EH (cell line): ENCODE measurements at regions not wholly inside any gene's neighbourhood (a gene's known extent, or its start where the extent isn't known, plus 50 kb on each side); places are given as distances from the start of the nearest gene placed in this dataset.
"Not testable (repeated sequence)": the region's sequence is repeated elsewhere in the genome, so short reads cannot be mapped to it uniquely, and the experiment has no call there.

Experiments
- DNase-seq: peaks from one replicate; pipeline ENCODE4 v3.0.0-alpha.2; 2015; ENCODE audit warnings: low read depth

DNA sequence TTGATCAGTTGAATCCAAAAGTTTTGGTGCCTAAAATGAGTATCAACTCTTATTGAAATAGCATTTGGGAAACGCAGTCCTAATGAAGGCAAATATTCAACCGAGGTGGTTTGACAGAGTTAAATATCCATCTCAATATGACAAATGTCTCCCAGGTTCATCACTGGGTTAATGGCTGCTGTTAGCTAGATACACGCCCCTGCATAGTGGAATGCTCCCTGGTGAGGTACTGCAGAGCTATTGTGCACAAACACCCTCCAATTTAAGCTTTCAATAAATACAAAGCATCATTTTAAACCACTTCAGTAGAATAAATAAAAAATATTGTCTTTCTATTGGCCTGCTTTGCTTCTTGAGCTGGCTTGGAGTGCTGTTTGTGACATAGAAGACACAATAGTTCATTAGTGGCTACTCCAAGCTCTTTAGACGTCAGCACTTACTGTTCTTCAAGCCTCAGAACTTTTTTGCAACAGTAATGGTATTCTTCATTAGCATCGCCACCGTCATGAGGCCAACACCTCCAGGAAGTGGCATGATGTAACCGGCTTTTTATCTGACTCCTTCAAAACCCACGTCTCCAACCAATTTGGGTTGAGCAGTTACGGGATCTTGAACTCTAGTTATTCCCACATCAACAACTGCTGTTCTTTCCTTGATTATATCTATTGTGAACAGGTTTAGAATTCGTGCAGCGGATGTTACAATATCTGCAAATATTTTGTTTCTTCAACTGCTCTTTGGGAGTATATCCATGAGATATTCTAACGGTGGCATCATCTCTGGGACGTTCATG is 1159.6 kb upstream of the EPHA6 start:
- DNase-seq = no peak

DNA sequence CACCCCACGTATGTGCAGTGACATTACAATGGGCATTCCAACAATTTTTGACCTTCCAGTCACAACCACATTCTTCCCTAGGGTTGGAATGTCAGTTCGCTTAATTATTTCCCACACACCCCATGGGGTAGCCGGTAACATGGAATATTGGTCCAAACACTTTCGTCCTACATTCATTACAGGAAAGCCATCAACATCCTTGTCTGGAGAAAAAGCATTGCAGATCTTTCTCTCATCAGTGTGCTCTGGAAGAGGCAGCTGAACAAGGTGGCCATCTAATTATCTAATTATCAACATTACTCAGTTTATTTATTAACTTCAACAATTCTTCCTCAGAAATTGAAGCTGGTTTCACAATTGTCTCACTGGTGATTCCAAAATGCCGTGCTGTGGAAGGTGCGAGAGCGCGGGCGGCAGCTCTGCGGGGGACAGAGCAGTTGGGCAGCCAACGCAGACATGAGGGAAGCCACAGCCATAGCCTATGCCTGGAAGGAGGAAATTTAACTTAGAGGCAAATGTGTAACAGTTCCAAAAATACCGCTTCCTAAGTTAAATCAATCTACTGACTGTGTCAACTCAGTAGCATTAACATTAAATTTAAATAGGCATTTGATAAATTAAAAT is 1158.9 kb upstream of the EPHA6 start:
- DNase-seq = no peak

DNA sequence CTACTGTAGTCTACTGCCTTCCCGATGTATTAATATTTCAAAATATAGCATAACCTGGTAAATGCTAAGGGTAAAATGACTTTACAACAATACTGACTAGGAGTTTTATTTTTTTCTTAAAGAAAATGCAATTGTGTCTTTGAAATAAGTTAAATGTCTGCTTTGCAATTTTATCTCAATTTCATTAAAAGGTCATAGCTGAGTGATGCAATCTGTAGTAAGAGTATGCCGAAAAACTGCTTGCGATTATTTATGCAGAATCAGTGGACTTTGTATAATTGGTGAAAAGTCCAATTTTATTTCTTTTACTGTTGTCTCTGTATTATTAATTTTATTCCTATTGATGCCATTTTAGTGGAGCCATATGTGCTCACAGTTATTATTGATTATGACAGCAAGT is 1143.6 kb upstream of the EPHA6 start:
- DNase-seq = no peak

DNA sequence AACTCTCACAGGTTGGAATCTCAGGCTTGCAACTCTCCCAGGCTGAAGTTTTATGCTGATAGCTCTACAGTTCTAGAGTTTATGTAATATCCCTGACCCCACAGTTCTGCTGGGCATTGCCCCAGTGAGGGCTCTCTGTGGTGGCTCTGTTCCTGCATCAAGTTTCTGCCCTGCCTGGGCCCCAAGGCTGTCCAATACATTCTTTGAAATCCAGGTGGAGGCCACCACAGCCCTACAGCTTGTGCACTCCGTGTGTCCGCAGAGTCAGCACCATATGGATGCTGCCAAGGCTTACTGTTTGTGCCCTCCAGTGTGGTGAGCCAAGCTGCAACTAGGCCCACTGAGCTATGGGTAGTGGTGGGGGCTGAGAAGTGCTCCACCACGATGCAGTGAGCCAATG is 1141.2 kb upstream of the EPHA6 start:
- DNase-seq = no peak

DNA sequence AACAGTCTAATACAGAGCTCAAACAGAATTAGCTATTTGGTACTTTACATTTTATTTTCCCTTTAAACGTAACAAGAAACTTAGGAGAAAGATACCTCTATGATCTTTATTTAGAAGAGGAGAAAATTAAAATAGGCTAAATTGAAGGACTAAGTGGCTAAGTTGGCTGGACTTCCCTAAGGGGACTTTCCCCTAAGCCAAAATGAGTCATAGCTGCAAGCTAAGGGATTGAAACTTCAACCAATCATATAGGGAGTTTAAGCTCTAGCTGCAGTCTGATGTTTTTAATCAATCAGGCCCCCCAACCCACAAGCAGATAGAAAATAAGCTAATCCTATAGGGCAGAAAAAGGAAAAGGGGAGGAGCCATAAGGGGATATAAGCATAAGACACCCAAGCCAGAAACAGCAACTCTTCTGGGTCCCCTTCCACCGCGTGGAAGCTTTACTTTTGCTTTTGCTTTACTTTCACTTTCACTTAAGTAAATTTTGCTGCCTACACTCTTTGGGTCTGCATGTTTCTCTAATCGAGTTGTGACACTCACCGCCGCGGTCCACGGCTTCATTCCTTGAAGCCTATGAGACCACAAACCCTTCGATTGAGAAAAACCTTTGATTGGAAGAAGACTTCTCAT is 1108.5 kb upstream of the EPHA6 start:
- no peak for DNase-seq

DNA sequence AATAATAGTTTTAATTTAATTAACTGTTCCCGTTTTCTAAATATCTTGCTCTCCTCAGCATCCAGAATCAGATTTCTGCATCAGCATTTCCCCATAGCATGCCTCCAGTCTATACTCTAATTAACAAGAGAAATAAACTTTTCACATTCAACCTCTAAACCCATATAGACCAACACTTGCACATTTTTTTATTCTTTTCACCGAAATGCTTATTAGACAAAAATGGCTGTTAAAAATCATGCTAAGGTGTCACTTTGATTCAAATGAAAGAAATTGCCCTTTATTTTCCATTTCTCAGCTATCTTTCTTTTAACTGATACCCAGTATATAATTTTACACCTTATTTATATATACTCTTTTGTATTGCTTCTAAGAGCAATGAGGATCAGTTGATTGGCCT is 1107.1 kb upstream of the EPHA6 start:
- DNase-seq = no peak

DNA sequence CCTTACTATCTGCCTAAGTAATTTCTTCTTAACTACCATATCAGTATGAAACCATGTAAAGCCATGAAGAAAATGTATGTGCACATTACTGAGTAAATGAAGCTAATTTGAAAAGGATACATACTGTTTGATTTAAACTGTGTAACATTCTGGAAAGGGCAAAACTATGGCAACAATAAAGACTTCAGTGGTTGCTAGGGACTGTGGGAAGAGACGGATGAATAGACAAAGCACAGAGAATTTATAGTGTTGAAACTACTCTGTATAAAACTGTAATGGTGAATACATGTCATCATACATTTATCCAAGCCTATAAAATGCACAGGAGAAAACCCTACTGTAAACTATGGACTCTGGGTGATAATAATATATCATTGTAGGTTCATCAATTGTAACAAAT is 1103.7 kb upstream of the EPHA6 start:
- no peak for DNase-seq

DNA sequence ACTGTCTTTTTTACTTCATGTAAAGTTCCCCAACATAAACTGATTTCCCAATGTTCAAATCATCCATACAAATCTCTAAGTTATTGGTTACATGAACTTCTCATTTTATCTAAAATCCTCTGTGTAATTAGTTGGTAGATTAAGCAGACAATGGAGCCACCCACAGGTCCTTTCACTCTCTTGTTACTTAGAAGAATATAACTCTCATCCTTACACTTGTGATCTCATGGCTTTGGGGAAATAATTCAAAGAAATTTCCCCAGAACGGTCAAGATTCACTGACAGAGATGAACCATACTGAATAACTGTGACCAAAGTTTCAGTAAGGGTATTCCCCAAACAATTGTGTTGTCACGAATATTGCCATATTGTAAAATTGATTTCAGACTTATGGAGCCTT is 1102.6 kb upstream of the EPHA6 start:
- DNase-seq = no peak

DNA sequence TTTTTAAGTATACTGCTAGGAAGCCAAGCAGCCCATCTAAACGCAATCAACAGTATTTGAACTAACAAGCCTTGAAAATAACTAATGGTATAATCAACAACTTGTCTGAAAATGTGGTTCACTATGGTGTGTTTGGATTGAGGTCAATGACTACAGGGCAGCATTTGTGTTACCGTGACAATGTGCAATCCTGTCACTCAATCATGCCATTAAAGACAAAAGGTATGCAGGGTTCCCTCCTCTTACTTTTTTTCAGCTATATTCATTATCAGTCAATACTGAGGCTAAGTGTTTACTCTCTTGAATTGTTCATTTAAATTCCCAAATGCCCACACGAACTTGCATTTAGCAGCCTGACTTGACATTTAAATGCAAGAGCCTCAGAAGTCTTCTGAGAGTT is 1099.3 kb upstream of the EPHA6 start:
- no peak for DNase-seq

DNA sequence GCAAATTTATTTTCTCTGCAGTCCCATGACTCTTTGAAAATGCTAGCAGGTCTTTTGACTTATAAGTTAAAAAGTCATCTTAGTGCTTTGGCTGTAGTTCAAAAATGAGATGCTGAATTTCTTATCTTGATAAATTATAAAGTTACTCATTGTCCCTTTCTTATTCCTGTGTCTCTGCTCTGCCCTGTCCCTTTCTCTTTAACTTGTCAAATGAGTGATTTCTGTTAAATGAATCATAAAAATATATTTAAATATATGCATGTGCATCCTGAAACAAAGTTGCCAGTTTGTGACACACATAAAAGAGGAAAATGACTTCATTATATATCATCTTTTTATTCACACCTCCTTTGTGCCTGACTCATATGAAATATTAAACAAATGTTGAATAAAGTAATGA is 1097.3 kb upstream of the EPHA6 start:
- DNase-seq = no peak

DNA sequence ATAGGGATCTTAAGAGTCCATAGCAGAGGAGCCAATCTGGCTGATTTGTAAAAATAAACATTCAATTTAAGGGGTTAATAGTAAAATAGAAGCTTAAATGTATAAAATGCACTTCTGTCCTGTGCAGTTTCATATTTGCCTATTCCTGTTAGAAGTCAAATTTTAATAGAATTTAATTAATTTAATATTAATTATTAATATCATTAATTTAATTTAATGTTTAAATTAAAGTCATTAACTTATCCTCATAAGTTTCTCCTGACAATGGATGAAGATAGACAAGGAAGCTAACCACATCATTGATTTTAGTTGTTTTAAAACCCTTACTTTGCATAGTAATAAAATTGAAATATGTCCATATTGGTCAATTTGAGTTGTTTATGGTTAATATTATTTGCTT is 1096.2 kb upstream of the EPHA6 start:
- no peak for DNase-seq

DNA sequence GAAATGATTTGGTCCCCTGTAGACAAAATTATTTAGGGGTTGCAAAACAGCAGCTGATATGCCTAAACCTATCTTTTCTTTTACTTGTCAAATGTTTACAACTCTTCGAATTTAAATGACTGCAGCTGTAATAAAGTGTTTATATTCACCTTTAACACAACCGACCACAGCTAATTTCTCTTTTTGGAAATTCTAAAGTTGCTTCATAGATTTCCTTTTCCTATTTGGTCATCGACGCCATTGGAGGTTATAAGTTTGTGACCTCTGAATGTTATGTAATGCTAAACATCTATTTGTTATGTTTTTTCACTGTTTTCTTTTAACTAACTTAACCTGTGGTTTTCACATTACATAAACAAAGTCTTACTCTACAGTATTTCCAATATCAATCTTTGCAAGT is 1094.9 kb upstream of the EPHA6 start:
- no peak for DNase-seq

DNA sequence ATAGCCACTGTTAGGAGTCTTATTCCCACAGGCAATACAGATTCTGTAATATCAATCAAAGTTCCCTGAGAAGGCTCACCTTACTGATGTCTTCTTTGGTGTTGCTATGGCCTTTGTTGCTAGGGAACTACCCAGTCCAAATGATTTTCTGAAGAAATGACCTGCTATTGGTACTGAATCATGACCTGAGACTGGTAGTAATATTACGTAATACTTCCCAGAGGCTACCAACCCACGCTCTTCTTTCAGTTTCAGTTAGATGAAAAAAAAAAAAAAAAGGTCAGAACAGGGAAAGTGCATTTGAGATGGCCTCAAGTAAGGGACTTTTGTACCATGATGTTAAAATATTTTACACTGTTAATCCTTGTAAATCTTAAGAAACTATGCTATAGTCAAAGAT is 1092.5 kb upstream of the EPHA6 start:
- DNase-seq = no peak

DNA sequence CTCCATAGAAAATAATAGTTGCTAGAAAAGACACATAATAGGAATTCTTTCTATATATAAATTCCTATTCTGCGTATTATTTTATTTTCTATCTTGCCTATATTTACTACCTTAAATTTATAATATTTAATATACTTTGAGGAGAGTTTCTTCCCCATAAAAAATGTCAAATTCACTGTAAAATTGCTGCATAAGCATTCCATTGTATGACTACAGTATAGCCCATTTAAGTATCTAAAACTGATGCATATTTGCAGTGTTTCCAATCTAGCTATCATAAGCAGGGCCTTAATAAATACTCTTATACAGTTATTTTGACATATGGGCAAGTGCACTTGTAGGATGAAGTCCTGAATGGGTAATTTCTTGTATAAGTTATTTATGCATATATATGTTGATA is 1088.6 kb upstream of the EPHA6 start:
- DNase-seq = no peak

DNA sequence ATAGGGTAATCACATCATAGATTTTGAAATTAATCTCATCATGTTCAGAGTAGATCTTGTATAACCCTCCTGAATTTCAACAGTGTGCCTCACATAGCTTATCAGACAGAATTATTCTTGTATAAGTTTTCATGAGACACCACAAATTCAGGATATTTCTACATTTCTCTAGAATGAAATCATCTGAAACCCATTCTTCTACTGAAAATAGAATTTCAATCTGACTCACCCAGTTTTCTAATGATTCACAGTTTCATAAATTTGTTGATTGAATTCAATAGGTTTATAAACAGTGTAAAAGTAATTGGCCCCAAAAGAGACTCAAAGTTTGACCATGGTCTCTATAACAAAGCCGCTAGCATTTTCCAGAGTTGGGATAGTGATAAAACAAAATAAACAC is 1082.6 kb upstream of the EPHA6 start:
- no peak for DNase-seq

DNA sequence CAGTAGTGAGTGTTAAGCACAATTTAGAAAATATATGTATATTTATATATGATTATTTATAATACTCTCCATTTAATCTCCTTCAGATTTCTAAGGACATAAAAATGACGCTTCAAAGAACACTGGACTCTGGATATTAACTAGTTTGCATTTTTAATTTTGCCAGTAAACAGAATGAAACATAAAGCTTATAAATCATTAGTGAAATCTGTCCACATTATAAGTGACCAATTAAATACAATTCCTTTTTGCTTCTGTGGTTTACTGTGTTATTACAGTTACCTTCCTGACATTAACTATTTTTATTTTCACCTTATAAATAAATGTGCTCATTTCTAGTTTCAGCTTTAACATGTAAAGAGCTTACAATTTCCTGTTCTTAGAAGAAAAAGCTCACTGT is 1081.1 kb upstream of the EPHA6 start:
- no peak for DNase-seq

DNA sequence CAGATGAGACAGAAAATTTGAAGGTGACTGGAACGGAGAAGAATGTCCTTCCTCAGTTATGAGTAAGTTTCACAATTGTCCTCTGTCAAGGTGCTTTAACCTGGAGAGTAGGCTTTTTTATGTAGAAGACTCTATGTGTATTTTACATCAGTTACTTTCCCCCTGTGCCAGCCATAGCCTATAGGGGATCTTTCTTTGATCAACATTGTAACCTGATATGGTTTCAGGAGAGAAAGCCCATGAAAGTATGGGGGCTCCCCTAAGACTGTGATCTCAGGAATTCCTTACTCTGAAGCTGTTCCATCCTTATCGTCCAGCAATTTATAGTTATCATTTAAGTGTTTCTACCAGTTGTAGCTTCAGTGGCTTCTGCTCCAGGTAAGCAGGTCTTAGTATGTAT is 1076.3 kb upstream of the EPHA6 start:
- DNase-seq = no peak

DNA sequence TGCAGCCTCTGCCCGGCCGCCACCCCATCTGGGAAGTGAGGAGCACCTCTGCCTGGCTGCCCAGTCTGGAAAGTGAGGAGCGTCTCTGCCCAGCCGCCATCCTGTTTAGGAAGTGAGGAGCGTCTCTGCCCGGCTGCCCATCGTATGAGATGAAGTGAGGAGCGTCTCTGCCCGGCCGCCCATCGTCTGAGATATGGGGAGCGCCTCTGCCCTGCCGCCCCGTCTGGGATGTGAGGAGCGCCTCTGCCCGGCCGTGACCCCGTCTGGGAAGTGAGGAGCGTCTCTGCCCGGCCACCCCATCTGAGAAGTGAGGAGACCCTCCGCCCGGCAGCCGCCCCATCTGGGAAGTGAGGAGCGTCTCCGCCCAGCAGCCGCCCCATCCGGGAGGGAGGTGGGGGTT is 1069.5 kb upstream of the EPHA6 start:
- not testable (repeated sequence) for DNase-seq

DNA sequence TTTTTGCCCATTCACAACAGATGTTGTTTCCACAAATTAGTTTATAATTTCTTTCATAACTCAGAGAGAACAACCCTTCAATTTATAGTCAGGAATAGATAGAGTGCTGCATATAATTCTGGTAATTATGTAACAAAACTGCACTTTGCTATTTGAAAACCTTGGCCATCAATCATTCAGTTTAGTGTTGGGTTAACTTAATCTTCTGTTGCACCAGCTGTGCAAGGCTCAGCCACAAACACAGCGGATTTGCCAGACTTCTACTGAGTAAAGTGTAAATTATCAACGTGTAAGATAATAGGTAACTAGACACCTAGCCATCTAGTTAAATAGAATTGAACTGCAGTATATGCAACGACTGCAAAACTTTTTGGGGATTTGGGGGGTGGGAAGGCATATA is 1064.3 kb upstream of the EPHA6 start:
- DNase-seq = no peak

DNA sequence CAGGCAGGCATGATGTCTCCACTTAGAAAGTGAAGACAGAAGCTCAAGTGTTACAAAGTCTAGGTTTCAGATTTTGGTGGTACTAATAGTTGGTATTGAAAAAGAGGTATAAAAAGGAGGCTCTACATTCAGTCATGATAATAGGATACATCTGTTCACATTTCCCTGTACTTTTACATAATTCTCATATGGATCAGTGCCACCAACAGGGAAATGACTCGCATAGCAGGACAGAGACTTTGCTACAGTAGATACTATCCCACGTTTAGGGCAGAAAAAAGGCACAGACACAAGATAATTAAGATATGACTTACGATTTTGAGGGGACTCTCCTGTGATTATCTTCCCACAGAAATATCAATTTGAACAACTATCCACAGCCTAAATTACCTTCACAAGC is 1062.9 kb upstream of the EPHA6 start:
- DNase-seq = no peak

DNA sequence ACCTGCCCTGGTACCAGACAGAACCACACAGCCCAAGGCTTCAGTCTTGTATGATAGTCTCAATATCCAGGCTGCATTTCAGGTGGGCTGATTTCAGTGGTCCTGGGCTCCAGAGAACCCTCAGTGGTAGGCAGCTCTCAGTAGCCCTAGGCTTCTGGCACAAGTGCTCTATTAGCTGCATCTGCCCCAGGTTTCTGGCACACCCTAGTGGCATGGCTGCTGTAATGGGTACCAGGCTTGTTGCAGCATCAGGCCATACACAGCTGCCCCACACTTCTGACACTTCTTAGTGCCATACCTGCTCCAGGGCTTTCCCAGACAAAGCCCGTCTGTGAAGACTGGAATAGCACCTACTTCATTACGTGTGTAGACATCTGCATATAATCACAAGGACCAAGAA is 1062.2 kb upstream of the EPHA6 start:
- DNase-seq = no peak

DNA sequence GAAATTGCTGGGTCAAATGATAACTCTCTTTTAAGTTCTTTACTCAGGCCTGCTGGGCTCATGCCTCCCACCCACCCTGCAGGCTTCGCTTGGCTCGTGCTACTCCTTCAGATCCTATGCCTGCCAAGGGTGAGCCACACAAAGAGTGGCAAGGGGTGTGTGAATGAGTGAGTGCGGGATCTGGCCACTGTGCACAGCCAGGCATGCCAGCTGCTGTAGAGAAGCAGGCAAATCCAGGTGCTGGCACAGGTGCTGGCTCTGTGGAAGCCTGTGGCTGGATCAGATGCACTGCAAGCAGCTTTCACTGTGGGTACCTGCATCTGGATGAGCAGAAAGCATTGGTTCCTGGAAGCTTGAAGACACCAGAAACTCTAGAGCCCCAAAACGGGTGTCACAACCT is 1055.7 kb upstream of the EPHA6 start:
- DNase-seq = no peak

DNA sequence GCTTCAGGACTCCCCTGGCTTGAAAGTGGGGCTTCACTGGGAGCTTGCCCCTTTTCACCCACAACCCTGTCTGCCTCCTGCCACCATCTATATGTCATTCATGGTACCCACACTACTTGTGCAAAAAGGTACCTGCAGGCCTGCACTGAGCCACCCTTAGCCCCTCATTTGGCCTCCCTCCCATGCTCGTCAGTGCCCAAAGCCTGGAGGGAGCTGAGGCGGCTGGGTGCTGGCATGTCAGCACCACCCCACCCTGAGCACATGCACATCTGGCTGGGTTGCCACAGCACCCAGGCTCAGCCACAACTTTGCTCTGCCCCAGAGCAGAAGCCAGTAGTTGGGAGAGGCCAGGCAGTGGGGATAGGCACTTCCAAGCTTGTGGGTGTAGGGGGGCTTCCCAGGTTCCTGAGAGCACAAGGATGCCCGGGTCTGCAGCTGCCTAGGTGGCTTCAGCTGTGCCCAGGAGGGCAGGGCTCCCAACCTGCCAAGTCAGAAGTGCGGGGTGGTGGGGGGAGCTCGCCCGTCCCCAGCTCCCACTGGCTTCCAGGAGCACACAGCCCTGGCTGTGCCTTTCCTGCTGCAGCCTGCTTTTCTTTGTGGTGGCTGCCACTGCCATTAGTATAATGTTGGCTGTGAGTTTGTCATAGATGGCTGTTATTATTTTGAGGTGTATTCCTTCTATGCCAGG is 1054.6 kb upstream of the EPHA6 start:
- DNase-seq = no peak
